Adipocyte (in vitro differentiated cells): ENCODE measurements at regions not wholly inside any gene's neighbourhood (a gene's known extent, or its start where the extent isn't known, plus 50 kb on each side); places are given as distances from the start of the nearest gene placed in this dataset.

Experiments used
- DNase-seq: peaks from one replicate; pipeline ENCODE4 v3.0.0-alpha.2; 2015; ENCODE audit warnings: low read depth
- H3K27me3 ChIP-seq: replicated peaks from 2 replicates; pipeline ENCODE4 v1.7.0; 2013; ENCODE audit warnings: mild to moderate bottlenecking, low read length, moderate library complexity; ENCODE audit not compliant: control insufficient read depth, insufficient read depth
- H3K36me3 ChIP-seq: 2 replicates; pipeline ENCODE4 v1.7.0; 2013; ENCODE audit warnings: low read length, mild to moderate bottlenecking, moderate library complexity; ENCODE audit not compliant: control insufficient read depth, insufficient read depth, severe bottlenecking
- H3K4me1 ChIP-seq: 2 replicates; pipeline ENCODE4 v1.7.0; 2013; ENCODE audit warnings: mild to moderate bottlenecking, low read length, moderate library complexity; ENCODE audit not compliant: control insufficient read depth, insufficient read depth
- H3K4me3 ChIP-seq: 2 replicates; pipeline ENCODE4 v1.7.0; 2013; ENCODE audit warnings: mild to moderate bottlenecking, low read length, moderate library complexity
- H3K9ac ChIP-seq: 2 replicates; pipeline ENCODE4 v1.7.0; 2013; ENCODE audit warnings: mild to moderate bottlenecking, low read length, moderate library complexity
- H3K9me3 ChIP-seq: 2 replicates; pipeline ENCODE4 v1.7.0; 2013; ENCODE audit warnings: mild to moderate bottlenecking, low read length, moderate library complexity; ENCODE audit not compliant: control insufficient read depth

DNA sequence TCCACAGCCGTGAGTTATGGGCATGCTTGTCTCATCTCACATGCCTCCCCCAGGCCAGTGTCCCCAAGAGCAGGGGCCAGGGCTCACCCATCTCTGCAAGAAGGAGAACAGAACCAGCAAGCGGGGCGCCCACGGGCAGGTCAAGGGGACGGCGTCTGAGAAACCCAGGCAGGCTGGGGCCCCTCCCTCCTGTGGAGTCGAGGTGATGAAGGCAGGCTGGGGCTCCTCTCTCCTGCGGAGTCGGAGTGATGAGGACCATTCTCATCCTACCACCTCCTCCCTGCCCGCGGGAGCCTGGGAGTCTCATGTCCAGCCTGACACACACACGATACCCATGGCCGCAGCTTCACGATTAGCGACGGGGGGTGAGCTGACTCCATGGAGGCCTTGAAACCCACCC lies 141.9 kb downstream of the CTTN start:
- Histone ChIP-seq H3K4me3 (no peak overlapping the region), H3K27me3 (no peaks in the 10 kb centered on the region), H3K9me3 (no peaks in the 10 kb centered on the region), H3K4me1 (no peaks in the 10 kb centered on the region), H3K36me3 (no peaks in the 10 kb centered on the region), H3K9ac (no peak overlapping the region)
- DNase-seq = no peak

- no peak overlapping the region for H3K9ac ChIP-seq
- H3K4me3 ChIP-seq = no peak overlapping the region
- H3K9me3 ChIP-seq = no peaks in the 10 kb centered on the region
- DNase-seq = no peak
- no peaks in the 10 kb centered on the region for H3K36me3 ChIP-seq
- peaks cover 5% of the 10 kb centered on the region for H3K4me1 ChIP-seq
- H3K27me3 ChIP-seq = no peaks in the 10 kb centered on the region
Measured at GRCh38 chr11:70541176-70541575, 142.8 kb downstream of the CTTN start.

- no peaks in the 10 kb centered on the region for H3K27me3 ChIP-seq
- no peak overlapping the region for H3K4me3 ChIP-seq
- no peak for DNase-seq
Measured at GRCh38 chr11:70541699-70542098, 143.4 kb downstream of the CTTN start.

DNA sequence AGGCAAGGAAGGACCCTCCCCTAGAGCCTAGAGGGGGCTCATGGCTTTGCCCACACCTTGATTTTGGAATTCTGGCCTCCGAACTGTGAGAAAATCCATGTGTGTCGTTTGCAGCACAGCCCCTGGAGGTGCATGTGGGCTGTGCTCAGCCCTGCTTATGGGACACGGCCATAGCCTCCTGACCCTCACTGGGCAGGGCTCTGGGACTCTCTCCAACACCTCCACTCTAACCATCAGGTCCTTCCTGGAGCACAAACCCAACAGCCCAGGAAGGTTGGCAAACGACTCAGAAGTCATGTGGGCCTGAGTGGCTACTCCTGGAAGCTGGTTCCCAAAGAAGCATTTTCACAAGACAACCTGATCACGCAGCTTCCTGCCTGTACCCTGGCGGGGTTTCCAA lies 144.1 kb downstream of the CTTN start:
- no peaks in the 10 kb centered on the region for H3K36me3 ChIP-seq
- H3K27me3 ChIP-seq = no peaks in the 10 kb centered on the region
- no peak overlapping the region for H3K4me3 ChIP-seq
- DNase-seq = no peak
- H3K9me3 ChIP-seq = no peaks in the 10 kb centered on the region
- H3K4me1 ChIP-seq = peaks cover 5% of the 10 kb centered on the region
- no peak overlapping the region for H3K9ac ChIP-seq

More at GRCh38 chr11:70541699-70542098, 143.4 kb downstream of the CTTN start:
- Histone ChIP-seq H3K36me3 (no peaks in the 10 kb centered on the region), H3K4me1 (peaks cover 5% of the 10 kb centered on the region), H3K9me3 (no peaks in the 10 kb centered on the region), H3K9ac (no peak overlapping the region)

DNA sequence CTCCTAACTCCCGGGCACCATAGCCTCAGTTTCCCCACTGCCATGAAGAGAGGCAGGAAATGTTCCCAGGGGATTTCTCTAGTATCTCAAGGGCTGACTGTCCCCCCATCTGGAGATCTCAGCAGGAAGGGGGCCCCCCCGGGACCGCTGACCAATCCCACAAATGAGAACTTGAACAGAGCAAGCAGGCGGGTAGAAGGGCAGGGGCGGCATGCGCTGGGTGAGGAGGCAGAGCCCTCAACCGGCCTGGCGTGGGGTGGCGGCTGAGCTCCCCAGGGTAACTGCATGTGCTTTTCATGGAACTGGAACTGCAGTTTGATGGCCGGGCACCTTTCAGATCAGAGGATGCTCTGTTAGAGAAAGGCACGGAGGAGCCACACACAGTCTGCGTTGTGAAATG lies 144.5 kb downstream of the CTTN start:
- Histone ChIP-seq H3K27me3 (no peaks in the 10 kb centered on the region), H3K4me1 (peaks cover 5% of the 10 kb centered on the region), H3K36me3 (no peaks in the 10 kb centered on the region), H3K9ac (no peak overlapping the region), H3K4me3 (no peak overlapping the region), H3K9me3 (no peaks in the 10 kb centered on the region)
- DNase-seq = no peak

DNA sequence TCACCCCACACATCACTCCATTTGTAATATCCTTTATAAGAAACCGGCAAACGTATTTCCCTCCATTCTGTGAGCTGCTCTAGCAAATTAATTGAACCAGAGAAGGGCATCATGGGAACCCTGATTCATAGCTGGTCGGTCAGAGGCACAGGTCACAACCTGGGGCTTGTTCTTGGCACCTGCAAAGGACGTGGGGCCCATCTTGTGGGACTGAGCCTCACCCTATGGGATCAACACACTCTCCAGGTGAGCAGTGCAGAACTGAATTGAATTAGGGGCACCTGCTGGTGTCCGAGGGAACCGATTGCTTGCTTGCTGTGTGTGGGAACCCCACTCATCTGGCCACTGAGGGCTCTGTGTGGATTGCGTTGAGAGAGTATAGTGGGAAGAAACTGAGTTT lies 145.3 kb downstream of the CTTN start:
- no peaks in the 10 kb centered on the region for H3K27me3 ChIP-seq

DNA sequence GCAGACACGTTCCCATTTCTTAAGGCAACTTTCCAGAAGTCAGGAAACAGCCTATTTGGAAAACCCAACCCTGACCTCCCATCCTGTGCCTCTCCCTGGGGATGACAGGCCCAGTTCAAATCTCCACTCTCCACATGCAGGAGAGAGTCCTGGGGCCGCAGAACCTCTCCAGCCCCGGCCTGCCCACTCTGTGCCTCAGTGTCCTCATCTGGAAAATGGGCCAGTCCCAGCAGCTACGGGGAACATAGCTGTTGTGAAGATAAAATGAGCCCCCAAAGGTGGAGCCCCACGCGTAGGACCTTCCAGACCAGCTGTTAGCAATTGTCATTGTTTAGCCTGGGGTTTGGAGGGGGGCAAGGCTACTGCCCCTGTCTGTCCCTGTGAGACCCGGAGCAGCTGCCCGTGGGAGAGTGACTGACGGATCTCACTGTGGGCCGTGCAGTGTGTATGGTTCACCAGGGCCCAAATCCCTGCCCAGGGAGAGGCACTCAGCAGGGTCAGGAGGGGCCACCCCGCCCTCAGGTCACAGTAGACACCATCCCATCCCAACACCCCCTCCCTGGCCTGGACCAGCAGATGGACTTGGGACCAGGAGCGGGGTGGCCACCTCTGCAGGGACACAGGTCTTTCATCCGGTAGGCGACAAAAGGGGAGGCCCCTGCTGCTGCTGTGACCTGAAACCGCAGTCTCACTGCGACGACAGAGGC lies 145.9 kb downstream of the CTTN start:
- Histone ChIP-seq H3K27me3 (no peaks in the 10 kb centered on the region), H3K9ac (no peak overlapping the region), H3K9me3 (no peaks in the 10 kb centered on the region), H3K4me1 (peaks cover 5% of the 10 kb centered on the region), H3K4me3 (no peak overlapping the region), H3K36me3 (no peaks in the 10 kb centered on the region)
- no peak for DNase-seq

More for the DNA sequence above, 145.3 kb downstream of the CTTN start:
- H3K36me3 ChIP-seq = no peaks in the 10 kb centered on the region
- H3K4me1 ChIP-seq = peaks cover 5% of the 10 kb centered on the region
- H3K9ac ChIP-seq = no peak overlapping the region
- no peak overlapping the region for H3K4me3 ChIP-seq
- no peak for DNase-seq
- H3K9me3 ChIP-seq = no peaks in the 10 kb centered on the region

- Histone ChIP-seq H3K36me3 (no peaks in the 10 kb centered on the region), H3K9ac (no peak overlapping the region), H3K27me3 (no peaks in the 10 kb centered on the region), H3K9me3 (no peaks in the 10 kb centered on the region), H3K4me3 (no peak overlapping the region), H3K4me1 (peaks cover 5% of the 10 kb centered on the region)
- DNase-seq = no peak
Measured at GRCh38 chr11:70544774-70545609, 146.7 kb downstream of the CTTN start.

DNA sequence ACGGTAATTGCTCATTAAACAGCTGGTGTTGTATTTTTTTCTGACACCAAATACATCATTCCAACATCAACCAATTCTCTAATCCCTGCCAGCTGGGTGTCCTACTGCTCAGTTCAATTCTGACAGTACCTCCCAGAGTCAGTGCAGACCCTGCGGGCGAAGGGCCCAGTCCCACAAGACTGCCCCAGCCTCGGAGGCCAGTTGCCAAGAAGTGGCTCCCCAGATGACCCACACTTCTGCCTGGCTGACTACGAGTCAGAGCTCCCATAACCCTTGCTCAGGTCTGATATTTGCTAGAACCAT lies 147.2 kb downstream of the CTTN start:
- Histone ChIP-seq H3K4me1 (peaks cover 5% of the 10 kb centered on the region), H3K36me3 (no peaks in the 10 kb centered on the region), H3K9me3 (no peaks in the 10 kb centered on the region), H3K27me3 (no peaks in the 10 kb centered on the region), H3K9ac (no peak overlapping the region), H3K4me3 (no peak overlapping the region)
- DNase-seq = no peak

DNA sequence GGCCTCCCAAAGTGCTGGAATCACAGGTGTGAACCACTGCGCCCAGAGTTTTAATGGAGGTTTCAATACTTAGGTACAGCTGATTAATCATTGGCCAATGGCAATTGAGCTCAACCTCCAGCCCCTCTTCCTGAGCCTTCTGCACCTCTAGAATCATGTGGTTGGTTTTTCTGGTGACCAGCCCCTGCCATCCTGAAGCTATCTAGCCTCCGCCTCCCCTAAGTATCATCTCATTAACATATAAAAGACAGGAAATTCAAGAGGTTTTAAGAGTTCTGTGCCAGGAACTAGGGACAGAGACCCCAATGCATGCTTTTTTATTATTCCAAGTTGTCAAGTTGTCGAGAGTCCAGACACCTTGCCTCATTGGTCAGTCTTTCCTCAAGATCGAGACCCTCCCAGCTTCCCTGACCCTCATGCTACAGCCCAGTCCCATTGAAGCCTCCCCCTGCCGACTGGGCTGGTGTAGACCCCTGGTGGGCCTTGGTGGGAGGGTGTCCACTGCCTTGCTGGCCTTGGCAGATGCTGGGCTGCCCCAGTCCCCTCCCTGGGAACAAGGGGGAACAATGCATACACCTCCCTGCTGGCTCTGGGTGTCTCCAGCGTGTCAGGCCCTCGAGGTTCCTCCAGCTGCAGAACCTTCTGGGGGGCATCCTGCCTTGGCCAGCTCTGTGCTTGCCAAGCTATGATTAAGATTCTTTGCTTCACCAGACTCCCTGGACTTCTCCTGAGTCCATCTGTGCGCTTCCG lies 148.0 kb downstream of the CTTN start:
- no peaks in the 10 kb centered on the region for H3K36me3 ChIP-seq

GRCh38 chr11:70547386-70547785 lies 149.1 kb downstream of the CTTN start:
- H3K4me3 ChIP-seq = no peak overlapping the region
- H3K36me3 ChIP-seq = no peaks in the 10 kb centered on the region
- no peak overlapping the region for H3K9ac ChIP-seq
- DNase-seq = no peak
- no peaks in the 10 kb centered on the region for H3K9me3 ChIP-seq
- peaks cover 5% of the 10 kb centered on the region for H3K4me1 ChIP-seq
- no peaks in the 10 kb centered on the region for H3K27me3 ChIP-seq

More for the DNA sequence above, 148.0 kb downstream of the CTTN start:
- H3K9me3 ChIP-seq = no peaks in the 10 kb centered on the region
- no peak for DNase-seq
- peaks cover 5% of the 10 kb centered on the region for H3K4me1 ChIP-seq
- H3K4me3 ChIP-seq = no peak overlapping the region
- no peak overlapping the region for H3K9ac ChIP-seq
- H3K27me3 ChIP-seq = no peaks in the 10 kb centered on the region
